ENCODE measurements at regions not wholly inside any gene's neighbourhood (a gene's known extent, or its start where the extent isn't known, plus 50 kb on each side); places are given as distances from the start of the nearest gene placed in this dataset.

DNA sequence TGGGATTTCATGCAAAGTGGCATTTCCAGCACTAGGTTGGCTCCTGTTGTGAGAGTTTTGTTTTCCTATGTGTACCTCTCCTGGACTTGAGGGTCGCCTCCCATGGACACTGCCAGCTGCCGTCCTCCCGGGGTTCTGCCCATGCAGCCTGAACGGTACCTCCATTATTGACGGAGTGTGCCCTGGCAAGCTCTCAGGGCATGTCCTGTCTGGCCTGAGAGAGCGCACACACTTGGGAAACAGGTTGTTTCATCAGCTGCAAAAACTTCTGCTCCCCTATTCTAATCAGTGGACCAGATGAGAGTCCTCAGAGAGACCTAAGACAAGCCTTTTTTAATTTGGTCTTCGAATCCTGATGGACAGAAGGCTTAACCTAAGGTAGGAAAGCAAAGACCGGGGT, 56.6 kb upstream of the HOPX start:
- no peak for DNase-seq (ENCODE audit: low read depth)
- TF ChIP-seq, protein P1, sequence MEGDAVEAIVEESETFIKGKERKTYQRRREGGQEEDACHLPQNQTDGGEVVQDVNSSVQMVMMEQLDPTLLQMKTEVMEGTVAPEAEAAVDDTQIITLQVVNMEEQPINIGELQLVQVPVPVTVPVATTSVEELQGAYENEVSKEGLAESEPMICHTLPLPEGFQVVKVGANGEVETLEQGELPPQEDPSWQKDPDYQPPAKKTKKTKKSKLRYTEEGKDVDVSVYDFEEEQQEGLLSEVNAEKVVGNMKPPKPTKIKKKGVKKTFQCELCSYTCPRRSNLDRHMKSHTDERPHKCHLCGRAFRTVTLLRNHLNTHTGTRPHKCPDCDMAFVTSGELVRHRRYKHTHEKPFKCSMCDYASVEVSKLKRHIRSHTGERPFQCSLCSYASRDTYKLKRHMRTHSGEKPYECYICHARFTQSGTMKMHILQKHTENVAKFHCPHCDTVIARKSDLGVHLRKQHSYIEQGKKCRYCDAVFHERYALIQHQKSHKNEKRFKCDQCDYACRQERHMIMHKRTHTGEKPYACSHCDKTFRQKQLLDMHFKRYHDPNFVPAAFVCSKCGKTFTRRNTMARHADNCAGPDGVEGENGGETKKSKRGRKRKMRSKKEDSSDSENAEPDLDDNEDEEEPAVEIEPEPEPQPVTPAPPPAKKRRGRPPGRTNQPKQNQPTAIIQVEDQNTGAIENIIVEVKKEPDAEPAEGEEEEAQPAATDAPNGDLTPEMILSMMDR (IDR thresholded peaks at IDR 0.05; ENCODE audit: insufficient read depth, low read length): no peak

DNA sequence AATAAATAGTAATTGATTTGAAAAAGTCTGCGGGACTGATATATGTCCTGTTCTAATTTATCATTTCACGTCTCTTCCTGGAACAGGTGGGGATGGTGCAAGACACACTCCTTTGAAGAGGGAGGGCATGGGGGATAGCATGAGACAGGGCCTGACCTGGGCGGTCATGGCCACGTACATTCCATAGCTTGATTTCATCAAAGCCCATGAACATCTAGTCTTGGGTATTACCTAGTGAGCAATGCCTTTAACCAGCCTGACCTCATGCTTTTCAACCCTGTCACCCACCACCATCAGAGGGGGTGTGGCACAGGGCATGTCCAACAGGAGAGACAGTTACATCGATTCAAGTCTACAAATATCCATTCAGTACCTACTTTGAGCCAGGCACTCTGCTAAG, 52.3 kb upstream of the HOPX start:
- TF ChIP-seq, protein P1 (IDR thresholded peaks at IDR 0.05; ENCODE audit: insufficient read depth, low read length): no peak
- no peak for DNase-seq (ENCODE audit: low read depth)
- no peak overlapping the region for H3K4me3 ChIP-seq (ENCODE audit: low read depth, low read length)

More for the DNA sequence above, 56.6 kb upstream of the HOPX start:
- no peak overlapping the region for H3K4me3 ChIP-seq (ENCODE audit: low read depth, low read length)

DNA sequence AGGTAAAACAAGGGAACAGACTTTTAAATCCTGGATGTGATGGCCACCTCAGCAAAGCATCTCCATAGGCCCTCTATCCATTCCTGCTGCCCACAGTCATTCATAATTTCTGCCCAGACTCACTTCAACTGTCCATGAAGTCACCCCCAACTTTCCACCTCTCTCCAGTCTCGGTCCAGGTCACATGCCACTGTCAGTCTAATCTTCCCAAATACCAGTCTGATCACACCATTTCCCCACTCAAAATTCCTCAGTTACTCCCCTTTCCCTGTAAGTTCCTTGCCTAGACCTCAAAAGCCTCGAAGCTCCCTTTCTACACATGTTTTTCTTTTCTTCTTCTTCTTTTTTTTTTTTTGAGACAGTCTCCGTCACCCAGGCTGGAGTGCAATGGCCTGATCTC, 51.2 kb upstream of the HOPX start:
- no peak overlapping the region for H3K4me3 ChIP-seq (ENCODE audit: low read depth, low read length)
- TF ChIP-seq, protein P1 (IDR thresholded peaks at IDR 0.05; ENCODE audit: insufficient read depth, low read length): no peak
- no peak for DNase-seq (ENCODE audit: low read depth)

DNA sequence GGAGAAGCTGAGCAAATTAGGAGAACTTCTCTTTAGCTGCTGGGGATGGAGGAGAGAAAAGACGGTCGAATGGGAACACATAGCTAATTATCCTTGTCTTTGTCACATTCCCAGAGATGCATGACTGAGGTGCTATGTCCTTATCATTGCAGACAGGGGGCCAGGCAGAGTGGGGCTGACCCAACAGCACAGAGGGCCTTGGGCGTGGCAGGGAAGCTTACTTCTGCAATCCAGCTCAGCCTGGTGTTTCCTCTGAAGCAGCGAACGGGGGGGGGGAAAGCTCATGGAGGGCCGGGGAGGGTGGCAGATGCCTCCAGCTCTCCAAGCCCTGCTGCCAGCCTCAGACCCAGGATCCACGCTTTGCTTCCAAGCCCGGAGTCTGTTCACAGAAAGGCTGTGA, 50.8 kb upstream of the HOPX start:
- no peak for DNase-seq (ENCODE audit: low read depth)
- H3K4me3 ChIP-seq (ENCODE audit: low read depth, low read length): no peak overlapping the region
- TF ChIP-seq, protein P1 (IDR thresholded peaks at IDR 0.05; ENCODE audit: insufficient read depth, low read length): no peak
